Neural progenitor cell (in vitro differentiated cells): ENCODE measurements at regions not wholly inside any gene's neighbourhood (a gene's known extent, or its start where the extent isn't known, plus 50 kb on each side); places are given as distances from the start of the nearest gene placed in this dataset.

Source experiments
- DNase-seq: peaks from one replicate; pipeline ENCODE4 v3.0.0-alpha.2; 2016; ENCODE audit warnings: low spot score
- H2AFZ ChIP-seq: fragments of 200-600 bp; sonication (generic); replicated peaks from 2 replicates; pipeline ENCODE4 v1.6.1; 2016; ENCODE audit warnings: antibody characterized with exemption
- H3F3A ChIP-seq: fragments of 200-600 bp; sonication (generic); 2 replicates; pipeline ENCODE4 v1.6.1; 2016; ENCODE audit warnings: antibody characterized with exemption, low read depth
- H3K27ac ChIP-seq: fragments of 200-600 bp; sonication (generic); 2 replicates; pipeline ENCODE4 v1.5.1; 2016; ENCODE audit warnings: mild to moderate bottlenecking
- H3K27me3 ChIP-seq: fragments of 200-600 bp; sonication (generic); 2 replicates; pipeline ENCODE4 v1.6.1; 2016; ENCODE audit warnings: mild to moderate bottlenecking, moderate library complexity
- H3K36me3 ChIP-seq: fragments of 200-600 bp; sonication (generic); 2 replicates; pipeline ENCODE4 v1.5.1; 2016
- H3K4me1 ChIP-seq: fragments of 200-600 bp; sonication (generic); 2 replicates; pipeline ENCODE4 v1.6.1; 2016; ENCODE audit warnings: mixed run types
- H3K4me2 ChIP-seq: fragments of 200-600 bp; sonication (generic); 2 replicates; pipeline ENCODE4 v1.6.1; 2016
- H3K4me3 ChIP-seq: fragments of 200-600 bp; sonication (generic); 2 replicates; pipeline ENCODE4 v1.5.1; 2016
- H3K79me2 ChIP-seq: fragments of 200-600 bp; sonication (generic); 2 replicates; pipeline ENCODE4 v1.6.1; 2016; ENCODE audit warnings: low read depth
- H3K9ac ChIP-seq: fragments of 200-600 bp; sonication (generic); 2 replicates; pipeline ENCODE4 v1.6.1; 2016
- H3K9me3 ChIP-seq: fragments of 200-600 bp; sonication (generic); 2 replicates; pipeline ENCODE4 v1.5.1; 2016; ENCODE audit warnings: low read depth
- H4K20me1 ChIP-seq: fragments of 200-600 bp; sonication (generic); 2 replicates; pipeline ENCODE4 v1.6.1; 2016; ENCODE audit warnings: low read depth
- H3K27ac Mint-ChIP-seq: 3 replicates; pipeline ENCODE4 v1.8.0; 2021; ENCODE audit warnings: mixed read lengths
- H3K27me3 Mint-ChIP-seq: 2 replicates; pipeline ENCODE4 v1.8.0; 2022; ENCODE audit warnings: low read depth, mild to moderate bottlenecking, inconsistent platforms, moderate library complexity, mixed read lengths; ENCODE audit not compliant: insufficient read depth
- H3K36me3 Mint-ChIP-seq: 3 replicates; pipeline ENCODE4 v1.8.0; 2021; ENCODE audit warnings: mixed read lengths
- H3K4me1 Mint-ChIP-seq: 3 replicates; pipeline ENCODE4 v1.8.0; 2021; ENCODE audit warnings: mixed read lengths
- H3K4me3 Mint-ChIP-seq: 3 replicates; pipeline ENCODE4 v1.8.0; 2021; ENCODE audit warnings: mild to moderate bottlenecking, moderate library complexity, mixed read lengths
- H3K9me3 Mint-ChIP-seq: 3 replicates; pipeline ENCODE4 v1.8.0; 2020; ENCODE audit warnings: mixed read lengths
- EZH2 ChIP-seq: fragments of 200-600 bp; sonication (generic); IDR thresholded peaks from 2 replicates; pipeline ENCODE4 v1.6.1; 2017; ENCODE audit warnings: antibody characterized with exemption, mild to moderate bottlenecking, moderate library complexity
- EZH2phosphoT487 ChIP-seq: fragments of 200-600 bp; sonication (generic); IDR thresholded peaks from 2 replicates; pipeline ENCODE4 v1.6.1; 2017; ENCODE audit warnings: antibody characterized with exemption
- TF ChIP-seq, protein P1 (sequence below): fragments of 200-600 bp; sonication (generic); IDR thresholded peaks from 2 replicates; pipeline ENCODE4 v1.5.1; 2017; ENCODE audit warnings: antibody characterized with exemption, mild to moderate bottlenecking

- Mint-ChIP-seq H3K4me1 (peaks cover 18% of the 10 kb centered on the region), H3K36me3 (no peaks in the 10 kb centered on the region), H3K27me3 (peaks cover 2% of the 10 kb centered on the region), H3K9me3 (peaks cover 4% of the 10 kb centered on the region), H3K27ac (no peak overlapping the region), H3K4me3 (no peak overlapping the region)
- no peak for DNase-seq
- H3K27ac ChIP-seq = no peak overlapping the region
- no peaks in the 10 kb centered on the region for H3K9me3 ChIP-seq
- no peaks in the 10 kb centered on the region for H3K79me2 ChIP-seq
- H4K20me1 ChIP-seq = no peaks in the 10 kb centered on the region
- H3K4me3 ChIP-seq = no peak overlapping the region
- no peaks in the 10 kb centered on the region for H3K36me3 ChIP-seq
- TF ChIP-seq, protein P1, sequence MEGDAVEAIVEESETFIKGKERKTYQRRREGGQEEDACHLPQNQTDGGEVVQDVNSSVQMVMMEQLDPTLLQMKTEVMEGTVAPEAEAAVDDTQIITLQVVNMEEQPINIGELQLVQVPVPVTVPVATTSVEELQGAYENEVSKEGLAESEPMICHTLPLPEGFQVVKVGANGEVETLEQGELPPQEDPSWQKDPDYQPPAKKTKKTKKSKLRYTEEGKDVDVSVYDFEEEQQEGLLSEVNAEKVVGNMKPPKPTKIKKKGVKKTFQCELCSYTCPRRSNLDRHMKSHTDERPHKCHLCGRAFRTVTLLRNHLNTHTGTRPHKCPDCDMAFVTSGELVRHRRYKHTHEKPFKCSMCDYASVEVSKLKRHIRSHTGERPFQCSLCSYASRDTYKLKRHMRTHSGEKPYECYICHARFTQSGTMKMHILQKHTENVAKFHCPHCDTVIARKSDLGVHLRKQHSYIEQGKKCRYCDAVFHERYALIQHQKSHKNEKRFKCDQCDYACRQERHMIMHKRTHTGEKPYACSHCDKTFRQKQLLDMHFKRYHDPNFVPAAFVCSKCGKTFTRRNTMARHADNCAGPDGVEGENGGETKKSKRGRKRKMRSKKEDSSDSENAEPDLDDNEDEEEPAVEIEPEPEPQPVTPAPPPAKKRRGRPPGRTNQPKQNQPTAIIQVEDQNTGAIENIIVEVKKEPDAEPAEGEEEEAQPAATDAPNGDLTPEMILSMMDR = no peak
- TF ChIP-seq EZH2phosphoT487 (no peak), EZH2 (no peak)
- H3K27me3 ChIP-seq = no peaks in the 10 kb centered on the region
- no peak overlapping the region for H3K9ac ChIP-seq
- no peaks in the 10 kb centered on the region for H3F3A ChIP-seq
- peaks cover 13% of the 10 kb centered on the region for H3K4me1 ChIP-seq
- no peak overlapping the region for H2AFZ ChIP-seq
- H3K4me2 ChIP-seq = no peak overlapping the region
Measured at GRCh38 chr12:65606008-65606766, 218.1 kb upstream of the HMGA2 start.

GRCh38 chr12:65607401-65607841 lies 216.9 kb upstream of the HMGA2 start:
- H3K9me3 ChIP-seq = no peaks in the 10 kb centered on the region
- peaks cover 4% of the 10 kb centered on the region for H3K9me3 Mint-ChIP-seq
- no peak overlapping the region for H3K4me3 Mint-ChIP-seq
- no peaks in the 10 kb centered on the region for H3K36me3 Mint-ChIP-seq
- H3F3A ChIP-seq = no peaks in the 10 kb centered on the region
- H3K27me3 Mint-ChIP-seq = peaks cover 1% of the 10 kb centered on the region
- H3K4me1 ChIP-seq = peaks cover 13% of the 10 kb centered on the region
- H3K79me2 ChIP-seq = no peaks in the 10 kb centered on the region
- no peak overlapping the region for H3K27ac ChIP-seq
- no peak for DNase-seq
- no peaks in the 10 kb centered on the region for H3K27me3 ChIP-seq
- no peak for TF ChIP-seq EZH2phosphoT487
- TF ChIP-seq, protein P1 = no peak
- no peak for TF ChIP-seq EZH2
- peaks cover 15% of the 10 kb centered on the region for H3K4me1 Mint-ChIP-seq
- no peak overlapping the region for H3K9ac ChIP-seq
- H3K4me2 ChIP-seq = no peak overlapping the region
- H3K36me3 ChIP-seq = no peaks in the 10 kb centered on the region
- H3K27ac Mint-ChIP-seq = no peak overlapping the region
- H4K20me1 ChIP-seq = no peaks in the 10 kb centered on the region
- H3K4me3 ChIP-seq = no peak overlapping the region
- no peak overlapping the region for H2AFZ ChIP-seq

- Histone ChIP-seq H4K20me1 (no peaks in the 10 kb centered on the region), H3K79me2 (no peaks in the 10 kb centered on the region), H3K4me3 (no peak overlapping the region), H3K9ac (no peak overlapping the region), H3K36me3 (no peaks in the 10 kb centered on the region), H3K9me3 (no peaks in the 10 kb centered on the region), H3K4me1 (peaks cover 5% of the 10 kb centered on the region), H3K27me3 (no peaks in the 10 kb centered on the region), H3F3A (no peaks in the 10 kb centered on the region), H3K27ac (no peak overlapping the region), H3K4me2 (no peak overlapping the region), H2AFZ (no peak overlapping the region)
- no peak overlapping the region for H3K27ac Mint-ChIP-seq
- TF ChIP-seq, protein P1 = no peak
- TF ChIP-seq EZH2phosphoT487 = no peak
- TF ChIP-seq EZH2 = no peak
- DNase-seq = no peak
- no peak overlapping the region for H3K4me3 Mint-ChIP-seq
- H3K9me3 Mint-ChIP-seq = peaks cover 4% of the 10 kb centered on the region
- H3K27me3 Mint-ChIP-seq = no peaks in the 10 kb centered on the region
- H3K36me3 Mint-ChIP-seq = no peaks in the 10 kb centered on the region
- H3K4me1 Mint-ChIP-seq = peaks cover 6% of the 10 kb centered on the region
Measured at GRCh38 chr12:65608319-65608916, 215.9 kb upstream of the HMGA2 start.
